Liver (tissue), 8 donors: ENCODE measurements at regions not wholly inside any gene's neighbourhood (a gene's known extent, or its start where the extent isn't known, plus 50 kb on each side); places are given as distances from the start of the nearest gene placed in this dataset.

ENCODE experiments used
- DNase-seq: peaks from one replicate; pipeline ENCODE4 v3.0.0-alpha.2; 2017; ENCODE audit warnings: low spot score
- H3K27ac ChIP-seq, 2 donors: one replicate each; pipeline ENCODE4 v1.7.0; 2013; ENCODE audit warnings: inconsistent platforms in 2 of 2, low read length in 2 of 2, control low read depth in 1 of 2, low read depth in 1 of 2, mild to moderate bottlenecking in 1 of 2
- H3K27me3 ChIP-seq, 4 donors: one replicate each; pipeline versions ENCODE4 v1.6.1 to v1.7.0; 2013; ENCODE audit warnings: low read length in 3 of 4, inconsistent platforms in 1 of 4, mild to moderate bottlenecking in 1 of 4, moderate library complexity in 1 of 4; ENCODE audit not compliant: control insufficient read depth in 4 of 4, insufficient read depth in 4 of 4
- H3K36me3 ChIP-seq, 4 donors: one replicate each; pipeline versions ENCODE4 v1.6.1 to v1.7.0; 2013; ENCODE audit warnings: low read length in 3 of 4, mild to moderate bottlenecking in 3 of 4, low read depth in 1 of 4, moderate library complexity in 1 of 4; ENCODE audit not compliant: control insufficient read depth in 4 of 4, insufficient read depth in 3 of 4
- H3K4me1 ChIP-seq, 4 donors: one replicate each; pipeline versions ENCODE4 v1.6.1 to v1.7.0; 2013; ENCODE audit warnings: low read length in 3 of 4, mild to moderate bottlenecking in 3 of 4, moderate library complexity in 1 of 4; ENCODE audit not compliant: control insufficient read depth in 4 of 4, insufficient read depth in 4 of 4
- H3K4me3 ChIP-seq, 3 donors: one replicate each; pipeline versions ENCODE4 v1.6.1 to v1.7.0; 2013; ENCODE audit warnings: low read length in 3 of 3, control low read depth in 1 of 3, low read depth in 1 of 3, mild to moderate bottlenecking in 1 of 3
- H3K9ac ChIP-seq, 2 donors: one replicate each; pipeline ENCODE4 v1.7.0; 2013; ENCODE audit warnings: low read length in 2 of 2, mild to moderate bottlenecking in 2 of 2, moderate library complexity in 2 of 2, control low read depth in 1 of 2, low read depth in 1 of 2
- H3K9me3 ChIP-seq, 4 donors: one replicate each; pipeline versions ENCODE4 v1.6.1 to v1.7.0; 2013; ENCODE audit warnings: low read length in 3 of 4; ENCODE audit not compliant: control insufficient read depth in 4 of 4
- ATF3 ChIP-seq: IDR thresholded peaks from 2 replicates; pipeline ENCODE4 v1.6.1; 2016; ENCODE audit warnings: antibody characterized with exemption
- CTCF ChIP-seq: fragments of 150-350 bp; IDR thresholded peaks from 2 replicates; pipeline ENCODE4 v1.5.1; 2017; ENCODE audit warnings: improper control_type of control experiment, low read depth, low read length; ENCODE audit not compliant: missing input control
- EGR1 ChIP-seq, 2 donors: IDR thresholded peaks; 2 replicates each; pipeline ENCODE4 v1.6.1; 2016 to 2018; ENCODE audit warnings: antibody characterized with exemption in 2 of 2, low read depth in 2 of 2
- FOXA1 ChIP-seq: IDR thresholded peaks from 2 replicates; pipeline ENCODE4 v1.6.1; 2016; ENCODE audit warnings: antibody characterized with exemption
- FOXA2 ChIP-seq: IDR thresholded peaks from 2 replicates; pipeline ENCODE4 v1.6.1; 2016; ENCODE audit warnings: antibody characterized with exemption
- GABPA ChIP-seq, 2 donors: IDR thresholded peaks in 1 of 2; conservative IDR thresholded peaks in 1 of 2; 2 replicates each; pipeline ENCODE4 v1.6.1; 2016; ENCODE audit warnings: antibody characterized with exemption in 2 of 2, mild to moderate bottlenecking in 1 of 2, moderate library complexity in 1 of 2
- HNF4A ChIP-seq, 2 donors: conservative IDR thresholded peaks; 2 replicates each; pipeline ENCODE4 v1.6.1; 2016; ENCODE audit warnings: antibody characterized with exemption in 2 of 2, mild to moderate bottlenecking in 2 of 2
- HNF4G ChIP-seq: IDR thresholded peaks from 2 replicates; pipeline ENCODE4 v1.6.1; 2016; ENCODE audit warnings: antibody characterized with exemption
- JUND ChIP-seq, 2 donors: IDR thresholded peaks; 2 replicates each; pipeline ENCODE4 v1.6.1; 2016; ENCODE audit warnings: antibody characterized with exemption in 2 of 2
- MAX ChIP-seq: IDR thresholded peaks from 2 replicates; pipeline ENCODE4 v1.6.1; 2016; ENCODE audit warnings: antibody characterized with exemption
- NR2F2 ChIP-seq: IDR thresholded peaks from 2 replicates; pipeline ENCODE4 v1.6.1; 2016; ENCODE audit warnings: antibody characterized with exemption
- RAD21 ChIP-seq, 2 donors: IDR thresholded peaks; 2 replicates each; pipeline ENCODE4 v1.6.1; 2016; ENCODE audit warnings: antibody characterized with exemption in 2 of 2, mild to moderate bottlenecking in 2 of 2
- REST ChIP-seq: IDR thresholded peaks from 2 replicates; pipeline ENCODE4 v1.6.1; 2016; ENCODE audit warnings: antibody characterized with exemption, mild to moderate bottlenecking
- RXRA ChIP-seq, 2 donors: IDR thresholded peaks; 2 replicates each; pipeline ENCODE4 v1.6.1; 2017 to 2018; ENCODE audit warnings: antibody characterized with exemption in 2 of 2, mild to moderate bottlenecking in 1 of 2
- SP1 ChIP-seq: IDR thresholded peaks from 2 replicates; pipeline ENCODE4 v1.6.1; 2018; ENCODE audit warnings: antibody characterized with exemption, mild to moderate bottlenecking
- TAF1 ChIP-seq: conservative IDR thresholded peaks from 2 replicates; pipeline ENCODE4 v1.6.1; 2016; ENCODE audit warnings: antibody characterized with exemption, mild to moderate bottlenecking
- YY1 ChIP-seq: IDR thresholded peaks from 2 replicates; pipeline ENCODE4 v1.6.1; 2016; ENCODE audit warnings: antibody characterized with exemption, mild to moderate bottlenecking
- ZBTB33 ChIP-seq: IDR thresholded peaks from 2 replicates; pipeline ENCODE4 v1.6.1; 2016; ENCODE audit warnings: antibody characterized with exemption
- WGBS: extraction: QIAGEN DNeasy Blood & Tissue Kit; methylation state at CpG from one replicate; pipeline ENCODE4 v1.1.7; 2013; 5-methylcytosine and 5-hydroxymethylcytosine counted together
- donor health status: healthy.
- donor health status: healthy.
- donor health status: healthy.
- donor health status: healthy.
- donor health status: healthy.

GRCh38 chr13:38264363-38265131, 85.1 kb upstream of the UFM1 start:
- no peak overlapping the region for H3K27ac ChIP-seq
- TF ChIP-seq RXRA (IDR thresholded peaks at IDR 0.05), result no peak
- TF ChIP-seq RAD21 (IDR thresholded peaks at IDR 0.05), result no peak
- no peak for TF ChIP-seq FOXA2
- TF ChIP-seq GABPA (IDR thresholded peaks at IDR 0.05 in 1 of 2, conservative IDR thresholded peaks at IDR 0.05 in 1 of 2), result no peak
- no peak for TF ChIP-seq FOXA1
- TF ChIP-seq JUND (IDR thresholded peaks at IDR 0.05), result no peak
- no peak for TF ChIP-seq TAF1
- no peak for TF ChIP-seq EGR1 (IDR thresholded peaks at IDR 0.05; ENCODE audit: low read depth in 2 of 2)
- no peak for TF ChIP-seq HNF4A (conservative IDR thresholded peaks at IDR 0.05)
- no peak for TF ChIP-seq HNF4G
- TF ChIP-seq SP1, result no peak
- TF ChIP-seq ATF3, result no peak
- TF ChIP-seq YY1, result no peak
- TF ChIP-seq MAX, result no peak
- no peak for TF ChIP-seq REST
- no peak for TF ChIP-seq CTCF
- no peak for TF ChIP-seq NR2F2
- no peak for TF ChIP-seq ZBTB33
- no peaks in the 10 kb centered on the region for H3K27me3 ChIP-seq
- no peak for DNase-seq
- H3K9me3 ChIP-seq, result no peaks in the 10 kb centered on the region
- 81% methylated on average over 9 of the region's 9 CpGs for WGBS
- H3K4me3 ChIP-seq, result no peak overlapping the region
- no peak overlapping the region for H3K9ac ChIP-seq
- no peaks in the 10 kb centered on the region for H3K4me1 ChIP-seq
- no peaks in the 10 kb centered on the region for H3K36me3 ChIP-seq
